Cardiac muscle cell (in vitro differentiated cells and primary cell): ENCODE measurements at regions not wholly inside any gene's neighbourhood (a gene's known extent, or its start where the extent isn't known, plus 50 kb on each side); places are given as distances from the start of the nearest gene placed in this dataset.
"Not testable (repeated sequence)": the region's sequence is repeated elsewhere in the genome, so short reads cannot be mapped to it uniquely, and the experiment has no call there.

Source experiments
- DNase-seq, 2 donors: peaks; one replicate each; pipeline versions ENCODE4 v3.0.0 to v3.0.0-alpha.2; 2010 to 2017; ENCODE audit warnings: low read depth in 1 of 2, low spot score in 1 of 2
- H3K27ac ChIP-seq: fragments of 200-600 bp; sonication (generic); 2 replicates; pipeline ENCODE4 v1.5.1; 2016
- H3K27me3 ChIP-seq: fragments of 200-600 bp; sonication (generic); 2 replicates; pipeline ENCODE4 v1.6.0; 2016; ENCODE audit warnings: control low read depth
- H3K36me3 ChIP-seq: fragments of 200-600 bp; sonication (generic); 2 replicates; pipeline ENCODE4 v1.5.1; 2016; ENCODE audit warnings: control low read depth
- H3K4me1 ChIP-seq: fragments of 200-600 bp; sonication (generic); 2 replicates; pipeline ENCODE4 v1.8.1; 2017; ENCODE audit warnings: low read depth, mild to moderate bottlenecking, mixed run types
- H3K4me3 ChIP-seq: fragments of 200-600 bp; sonication (generic); 2 replicates; pipeline ENCODE4 v1.5.1; 2016; ENCODE audit warnings: mild to moderate bottlenecking
- H3K9me3 ChIP-seq: fragments of 200-600 bp; sonication (generic); 2 replicates; pipeline ENCODE4 v1.5.1; 2017; ENCODE audit warnings: low read depth, mild to moderate bottlenecking, control low read depth
- CTCF ChIP-seq: IDR thresholded peaks from 2 replicates; pipeline ENCODE4 v1.5.1; 2012; ENCODE audit warnings: low read depth, mild to moderate bottlenecking, low read length

GRCh38 chr1:143792047-143792937, 179.5 kb downstream of the FAM72C start:
- not testable (repeated sequence) for DNase-seq, H3K36me3 ChIP-seq, H3K9me3 ChIP-seq, H3K27ac ChIP-seq, H3K27me3 ChIP-seq, H3K4me3 ChIP-seq, H3K4me1 ChIP-seq

GRCh38 chr1:143786381-143786780, 185.4 kb downstream of the FAM72C start:
- DNase-seq, H3K36me3 ChIP-seq, H3K9me3 ChIP-seq, H3K4me1 ChIP-seq, H3K27me3 ChIP-seq, H3K4me3 ChIP-seq, H3K27ac ChIP-seq: not testable (repeated sequence)

DNA sequence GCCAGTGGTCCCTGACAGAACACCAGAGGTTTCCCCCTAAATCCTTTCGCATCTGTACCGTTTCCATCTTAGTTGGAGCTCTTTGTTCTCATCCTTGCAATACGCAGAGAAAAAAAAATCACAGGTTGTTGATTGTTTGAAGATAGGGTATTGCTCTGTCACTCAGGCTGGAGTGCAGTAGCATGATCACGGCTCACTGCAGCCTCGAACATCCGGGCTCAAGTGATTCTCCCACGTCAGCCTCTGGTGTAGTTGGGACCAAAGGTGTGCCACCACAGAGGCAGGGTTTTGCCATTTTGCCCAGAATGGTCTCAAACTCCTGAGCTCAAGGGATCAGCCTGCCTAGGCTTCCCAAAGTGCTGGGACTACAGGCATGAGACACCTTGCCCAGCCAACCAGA, 185.9 kb downstream of the FAM72C start:
- not testable (repeated sequence) for H3K9me3 ChIP-seq, H3K4me1 ChIP-seq, DNase-seq, H3K27me3 ChIP-seq, H3K36me3 ChIP-seq, H3K27ac ChIP-seq, H3K4me3 ChIP-seq

DNA sequence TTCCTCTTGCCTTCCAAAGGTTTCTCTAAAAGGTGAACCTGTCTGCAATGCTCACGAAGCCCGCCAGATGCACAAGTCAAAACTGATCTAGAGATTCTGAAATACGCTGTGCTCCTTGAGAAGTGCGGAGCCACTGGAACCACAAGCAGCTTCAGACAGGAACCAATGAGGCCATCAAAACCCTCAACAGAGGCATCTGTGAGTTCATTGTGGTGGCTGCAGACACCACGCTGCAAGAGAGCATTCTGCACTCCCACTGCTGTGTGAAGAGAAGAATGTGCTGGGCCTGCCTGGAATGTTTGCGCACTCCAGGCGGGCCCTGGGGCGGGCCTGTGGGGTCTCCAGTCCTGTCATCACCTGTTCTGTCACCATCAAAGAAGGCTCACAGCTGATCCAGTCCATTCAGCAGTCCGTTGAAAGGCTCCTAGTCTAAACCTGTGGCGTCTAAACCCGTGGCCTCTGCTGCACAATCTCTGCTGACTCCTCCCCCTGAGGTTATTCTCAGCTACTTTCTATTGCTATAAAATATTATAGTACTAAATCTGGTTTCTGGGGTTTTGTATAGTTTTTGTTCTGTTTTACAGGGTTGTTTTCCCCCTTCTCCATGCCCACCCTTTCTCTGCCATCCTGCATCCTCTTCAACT, 187.4 kb downstream of the FAM72C start:
- H3K36me3 ChIP-seq, H3K9me3 ChIP-seq, H3K4me1 ChIP-seq, H3K27ac ChIP-seq, DNase-seq, H3K4me3 ChIP-seq, H3K27me3 ChIP-seq: not testable (repeated sequence)

DNA sequence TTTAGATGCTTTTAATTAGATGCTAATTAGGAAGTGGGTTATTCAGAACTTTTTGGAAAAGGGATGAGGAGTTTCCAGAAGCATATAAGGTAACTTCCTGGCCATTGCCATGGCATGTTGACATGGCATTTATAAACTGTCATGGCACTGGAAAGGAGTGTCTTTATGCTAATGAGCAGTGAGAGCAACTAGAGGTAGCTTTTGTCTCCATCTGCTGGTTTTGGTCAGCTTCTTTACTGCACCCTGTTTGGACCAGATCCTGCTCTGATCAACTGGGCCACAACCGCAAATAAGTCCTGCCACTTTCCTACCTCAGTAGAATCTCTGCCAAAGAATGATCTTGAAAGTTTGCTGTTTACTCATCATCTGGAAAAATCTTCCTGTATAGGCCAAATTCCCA, 193.6 kb downstream of the FAM72C start:
- H3K4me1 ChIP-seq, H3K36me3 ChIP-seq, DNase-seq, H3K4me3 ChIP-seq, H3K27me3 ChIP-seq, H3K9me3 ChIP-seq, H3K27ac ChIP-seq: not testable (repeated sequence)

- H3K36me3 ChIP-seq, H3K9me3 ChIP-seq, H3K27ac ChIP-seq, DNase-seq, H3K27me3 ChIP-seq, H3K4me1 ChIP-seq, H3K4me3 ChIP-seq: not testable (repeated sequence)
Measured at GRCh38 chr1:143764831-143765230, 207.0 kb downstream of the FAM72C start.

DNA sequence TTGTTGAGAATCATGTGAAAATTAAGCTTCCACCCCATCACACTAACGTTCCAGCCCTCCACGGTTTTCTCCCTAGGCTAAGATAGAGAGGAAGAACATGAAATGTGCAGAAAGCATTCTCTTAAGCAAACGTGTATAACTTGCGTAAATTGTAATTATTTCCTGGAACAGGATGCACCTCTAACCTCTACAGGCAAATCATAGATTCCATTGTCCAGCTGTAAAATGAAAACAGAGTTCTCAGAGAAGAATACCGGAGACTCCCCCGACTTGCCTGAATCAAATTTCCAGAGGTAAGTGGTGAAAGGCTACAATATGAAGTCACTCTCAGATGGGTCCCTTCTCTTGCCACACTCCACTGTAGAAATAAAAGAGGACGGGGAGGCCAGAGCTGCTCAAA, 211.4 kb downstream of the FAM72C start:
- not testable (repeated sequence) for H3K4me1 ChIP-seq

GRCh38 chr1:143755961-143756360, 215.8 kb downstream of the FAM72C start:
- H3K27me3 ChIP-seq, H3K36me3 ChIP-seq, H3K4me3 ChIP-seq, H3K9me3 ChIP-seq, H3K27ac ChIP-seq, H3K4me1 ChIP-seq, DNase-seq: not testable (repeated sequence)

More for the DNA sequence above, 211.4 kb downstream of the FAM72C start:
- not testable (repeated sequence) for H3K9me3 ChIP-seq, H3K36me3 ChIP-seq, H3K27me3 ChIP-seq, H3K4me3 ChIP-seq, H3K27ac ChIP-seq
- peak in 1 of 2 donors; percentile 39 for DNase-seq

- DNase-seq, result no peak
Measured at GRCh38 chr1:143748906-143749305, 222.9 kb downstream of the FAM72C start.

More at GRCh38 chr1:143748906-143749305, 222.9 kb downstream of the FAM72C start:
- no peaks in the 10 kb centered on the region for H3K27me3 ChIP-seq
- no peaks in the 10 kb centered on the region for H3K4me1 ChIP-seq
- no peak for TF ChIP-seq CTCF
- H3K27ac ChIP-seq, result no peak overlapping the region
- H3K4me3 ChIP-seq, result no peak overlapping the region
- no peaks in the 10 kb centered on the region for H3K9me3 ChIP-seq
- no peaks in the 10 kb centered on the region for H3K36me3 ChIP-seq
